ENCODE measurements at regions not wholly inside any gene's neighbourhood (a gene's known extent, or its start where the extent isn't known, plus 50 kb on each side); places are given as distances from the start of the nearest gene placed in this dataset.

DNA sequence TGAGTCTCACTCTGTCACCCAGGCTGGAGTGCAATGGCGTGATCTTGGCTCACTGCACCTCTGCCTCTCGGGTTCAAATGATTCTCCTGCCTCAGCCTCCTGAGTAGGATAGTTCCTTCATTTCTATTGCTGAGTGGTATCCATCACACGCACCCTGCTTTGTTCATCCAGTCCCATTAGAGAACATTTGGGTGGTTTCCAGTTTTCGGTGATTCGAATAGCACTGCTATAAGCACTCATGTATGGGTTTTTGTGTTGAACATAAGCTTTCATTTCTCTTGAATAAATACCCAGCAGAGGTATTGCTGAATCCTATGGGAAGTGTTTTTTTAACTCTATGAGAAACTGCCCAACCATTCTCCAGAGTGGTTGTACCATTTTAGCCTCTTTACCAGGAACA lies 147.3 kb downstream of the DDX1 start:
- no peak for TF ChIP-seq ESRRG (CRISPR knock-in tag; IDR thresholded peaks at IDR 0.05)
- TF ChIP-seq, protein P1, sequence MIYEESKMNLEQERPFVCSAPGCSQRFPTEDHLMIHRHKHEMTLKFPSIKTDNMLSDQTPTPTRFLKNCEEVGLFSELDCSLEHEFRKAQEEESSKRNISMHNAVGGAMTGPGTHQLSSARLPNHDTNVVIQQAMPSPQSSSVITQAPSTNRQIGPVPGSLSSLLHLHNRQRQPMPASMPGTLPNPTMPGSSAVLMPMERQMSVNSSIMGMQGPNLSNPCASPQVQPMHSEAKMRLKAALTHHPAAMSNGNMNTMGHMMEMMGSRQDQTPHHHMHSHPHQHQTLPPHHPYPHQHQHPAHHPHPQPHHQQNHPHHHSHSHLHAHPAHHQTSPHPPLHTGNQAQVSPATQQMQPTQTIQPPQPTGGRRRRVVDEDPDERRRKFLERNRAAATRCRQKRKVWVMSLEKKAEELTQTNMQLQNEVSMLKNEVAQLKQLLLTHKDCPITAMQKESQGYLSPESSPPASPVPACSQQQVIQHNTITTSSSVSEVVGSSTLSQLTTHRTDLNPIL (CRISPR knock-in tag; IDR thresholded peaks at IDR 0.05; ENCODE audit: low read depth), result no peak
- TF ChIP-seq RARB (CRISPR knock-in tag; IDR thresholded peaks at IDR 0.05), result no peak
- TF ChIP-seq, protein P2, sequence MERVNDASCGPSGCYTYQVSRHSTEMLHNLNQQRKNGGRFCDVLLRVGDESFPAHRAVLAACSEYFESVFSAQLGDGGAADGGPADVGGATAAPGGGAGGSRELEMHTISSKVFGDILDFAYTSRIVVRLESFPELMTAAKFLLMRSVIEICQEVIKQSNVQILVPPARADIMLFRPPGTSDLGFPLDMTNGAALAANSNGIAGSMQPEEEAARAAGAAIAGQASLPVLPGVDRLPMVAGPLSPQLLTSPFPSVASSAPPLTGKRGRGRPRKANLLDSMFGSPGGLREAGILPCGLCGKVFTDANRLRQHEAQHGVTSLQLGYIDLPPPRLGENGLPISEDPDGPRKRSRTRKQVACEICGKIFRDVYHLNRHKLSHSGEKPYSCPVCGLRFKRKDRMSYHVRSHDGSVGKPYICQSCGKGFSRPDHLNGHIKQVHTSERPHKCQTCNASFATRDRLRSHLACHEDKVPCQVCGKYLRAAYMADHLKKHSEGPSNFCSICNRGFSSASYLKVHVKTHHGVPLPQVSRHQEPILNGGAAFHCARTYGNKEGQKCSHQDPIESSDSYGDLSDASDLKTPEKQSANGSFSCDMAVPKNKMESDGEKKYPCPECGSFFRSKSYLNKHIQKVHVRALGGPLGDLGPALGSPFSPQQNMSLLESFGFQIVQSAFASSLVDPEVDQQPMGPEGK (CRISPR knock-in tag; IDR thresholded peaks at IDR 0.05; ENCODE audit: borderline replicate concordance), result no peak
- no peak for TF ChIP-seq ZNF8 (CRISPR knock-in tag; IDR thresholded peaks at IDR 0.05)
- TF ChIP-seq SNAI2 (CRISPR knock-in tag; IDR thresholded peaks at IDR 0.05), result no peak
